Heart left ventricle (tissue), 16 donors: ENCODE measurements at regions not wholly inside any gene's neighbourhood (a gene's known extent, or its start where the extent isn't known, plus 50 kb on each side); places are given as distances from the start of the nearest gene placed in this dataset.
A peak's percentile ranks its signal among the peaks of the same experiment; 100 is the strongest.

ENCODE experiments used
- ATAC-seq, 4 donors: fragments of 200-7000 bp; cut with Tn5 transposase; one replicate each; pipeline ENCODE4 v1.9.1; 2020 to 2022; ENCODE audit warnings: moderate library complexity in 4 of 4, mild to moderate bottlenecking in 3 of 4, moderate number of reproducible peaks in 1 of 4
- DNase-seq, 5 donors: peaks; one replicate each; pipeline ENCODE4 v3.0.0-alpha.2; 2020
- H3K27ac ChIP-seq, 12 donors: fragments of 200-600 bp; sonication (generic) in 4 of 12; one replicate each; pipeline versions ENCODE4 v1.5.0 to v1.8.0; 2016 to 2022; ENCODE audit warnings: mild to moderate bottlenecking in 2 of 12
- H3K27me3 ChIP-seq, 9 donors: fragments of 200-600 bp; sonication (generic) in 2 of 9; one replicate each; pipeline versions ENCODE4 v1.5.1 to v1.8.0; 2016 to 2022; ENCODE audit warnings: mild to moderate bottlenecking in 3 of 9
- H3K36me3 ChIP-seq, 9 donors: fragments of 200-600 bp; sonication (generic) in 2 of 9; one replicate each; pipeline versions ENCODE4 v1.5.0 to v1.8.0; 2018 to 2022; ENCODE audit warnings: mild to moderate bottlenecking in 2 of 9
- H3K4me1 ChIP-seq, 12 donors: fragments of 200-600 bp; sonication (generic) in 4 of 12; one replicate each; pipeline versions ENCODE4 v1.5.0 to v1.8.0; 2016 to 2022; ENCODE audit warnings: mild to moderate bottlenecking in 3 of 12
- H3K4me3 ChIP-seq, 12 donors: fragments of 200-600 bp; sonication (generic) in 4 of 12; one replicate each; pipeline versions ENCODE4 v1.5.0 to v1.8.0; 2017 to 2022; ENCODE audit warnings: mild to moderate bottlenecking in 9 of 12, moderate library complexity in 4 of 12
- H3K9me3 ChIP-seq, 12 donors: fragments of 200-600 bp; sonication (generic) in 4 of 12; one replicate each; pipeline versions ENCODE4 v1.5.0 to v1.8.0; 2016 to 2022; ENCODE audit warnings: mild to moderate bottlenecking in 1 of 12
- CTCF ChIP-seq, 12 donors: fragments of 200-600 bp; sonication (generic) in 4 of 12; IDR thresholded peaks; one replicate each; pipeline versions ENCODE4 v1.5.0 to v1.8.0; 2018 to 2022; ENCODE audit warnings: antibody characterized with exemption in 12 of 12, mild to moderate bottlenecking in 5 of 12
- POLR2A ChIP-seq, 2 donors: fragments of 450-650 bp; IDR thresholded peaks; one replicate each; pipeline ENCODE4 v1.6.1; 2017; ENCODE audit warnings: antibody characterized with exemption in 2 of 2, mild to moderate bottlenecking in 2 of 2, moderate library complexity in 2 of 2
- WGBS, 4 donors: extraction: QIAGEN DNeasy Blood & Tissue Kit in 2 of 4; methylation state at CpG; one replicate each; pipeline versions ENCODE4 v1.1.5 to v1.1.7; 2013 to 2018; 5-methylcytosine and 5-hydroxymethylcytosine counted together
- intact Hi-C, 10 donors: fragments of 100-400 bp; cut with DNase I; formaldehyde crosslinking; loops; one replicate each; pipeline versions ENCODE4 v1.11.1 to v1.14.2; 2022
- donor health status: ischemic (EF 13 %, LVEDD 7.1; RV severe dilation, severe dysfunction).
- donor health status: healthy with polysubstance abuse.
- donor health status: DM: no; HTN: yes; CAD: no.
- donor health status: DM: no; HTN: no; CAD: no.
- donor health status: ischemic (EF 25% LVEDD 6.9; RV normal size, moderate dysfunction).
- donor health status: ischemic (EF 25% LVEDD 5.7; RV mildly dilated, moderate dysfunction).
- donor health status: healthy.
- donor health status: DM: yes; HTN: yes; CAD: no.
- donor health status: ischemic (EF 35%, LVEDD 5.7; RV mildly dilated, moderate dysfunction).
- donor health status: nonischemic (EF 11% LVEDD 7.7; RV severe dilation, severe dysfunction).
- donor health status: DM: yes; HTN: yes; CAD: no.
- donor health status: PGD.
- donor health status: ischemic (EF 29% LVEDD 5.4; RV normal size, mild dysfunction).
- donor health status: nonischemic (EF 23%, LVEDD 6.1; RV moderate dilation, normal function).

- no peak for DNase-seq
- Histone ChIP-seq H3K4me1 (peaks cover 0 to 23% (median 6%) of the 10 kb centered on the region in 12 donors), H3K27ac (no peak overlapping the region), H3K9me3 (no peaks in the 10 kb centered on the region), H3K27me3 (peaks cover 0 to 24% (median 14%) of the 10 kb centered on the region in 9 donors), H3K4me3 (no peak overlapping the region), H3K36me3 (no peaks in the 10 kb centered on the region)
- intact Hi-C loops, result no loop called here
- no peak for ATAC-seq
- TF ChIP-seq CTCF (IDR thresholded peaks at IDR 0.05) (no peak), POLR2A (IDR thresholded peaks at IDR 0.05) (no peak)
- WGBS, 4 donors, result 92 to 95% (median 94%) methylated on average over 6 of the region's 6 CpGs
These were observed 189.7 kb downstream of the SHQ1 start for GRCh38 chr3:72658466-72659100.

- Histone ChIP-seq H3K4me1 (peaks cover 0 to 23% (median 6%) of the 10 kb centered on the region in 12 donors), H3K36me3 (no peaks in the 10 kb centered on the region), H3K27ac (no peak overlapping the region), H3K4me3 (no peak overlapping the region), H3K9me3 (no peaks in the 10 kb centered on the region), H3K27me3 (peaks cover 0 to 24% (median 14%) of the 10 kb centered on the region in 9 donors)
- 64 to 78% (median 76%) methylated on average over 4 of the region's 4 CpGs for WGBS, 4 donors
- intact Hi-C loops, result no loop called here
- TF ChIP-seq CTCF (IDR thresholded peaks at IDR 0.05) (no peak), POLR2A (IDR thresholded peaks at IDR 0.05) (no peak)
- ATAC-seq (no peak), DNase-seq (no peak)
These were observed 190.6 kb downstream of the SHQ1 start for GRCh38 chr3:72657666-72658065.

- peaks cover 0 to 24% (median 14%) of the 10 kb centered on the region in 9 donors for H3K27me3 ChIP-seq
- H3K36me3 ChIP-seq, result no peaks in the 10 kb centered on the region
- no peaks in the 10 kb centered on the region for H3K9me3 ChIP-seq
- 63 to 87% (median 74%) methylated on average over 5 to 6 of the region's 6 CpGs for WGBS, 4 donors
- no peak overlapping the region for H3K27ac ChIP-seq
- DNase-seq (no peak), ATAC-seq (peak in 1 of 4 donors; percentile 38)
- no peak overlapping the region for H3K4me3 ChIP-seq
- intact Hi-C loops, result no loop called here
- peaks cover 0 to 15% (median 4%) of the 10 kb centered on the region in 12 donors for H3K4me1 ChIP-seq
- TF ChIP-seq POLR2A (IDR thresholded peaks at IDR 0.05), result no peak
- no peak for TF ChIP-seq CTCF (IDR thresholded peaks at IDR 0.05)
These were observed 192.5 kb downstream of the SHQ1 start for GRCh38 chr3:72655723-72656122.

GRCh38 chr3:72655131-72655551 lies 193.1 kb downstream of the SHQ1 start:
- DNase-seq (no peak), ATAC-seq (no peak)
- no peak for TF ChIP-seq CTCF (IDR thresholded peaks at IDR 0.05)
- Histone ChIP-seq H3K27ac (no peak overlapping the region), H3K9me3 (no peaks in the 10 kb centered on the region), H3K4me3 (peak overlapping the region in 1 of 12 donors; percentile 23), H3K4me1 (peaks cover 0 to 10% (median 0%) of the 10 kb centered on the region in 12 donors), H3K36me3 (no peaks in the 10 kb centered on the region), H3K27me3 (peaks cover 0 to 24% (median 14%) of the 10 kb centered on the region in 9 donors)
- intact Hi-C loops, result no loop called here
- 23 to 29% (median 26%) methylated on average over 26 of the region's 26 CpGs for WGBS, 4 donors
